Breast epithelium (tissue), 4 donors: ENCODE measurements at regions not wholly inside any gene's neighbourhood (a gene's known extent, or its start where the extent isn't known, plus 50 kb on each side); places are given as distances from the start of the nearest gene placed in this dataset.

ENCODE experiments used
- DNase-seq, 2 donors: peaks; one replicate each; pipeline ENCODE4 v3.0.0-alpha.2; 2019; ENCODE audit warnings: low spot score in 2 of 2
- H3K27ac ChIP-seq, 2 donors: fragments of 200-600 bp; sonication (generic) in 1 of 2; one replicate each; pipeline ENCODE4 v1.5.1; 2016 to 2019; ENCODE audit warnings: mild to moderate bottlenecking in 1 of 2
- H3K27me3 ChIP-seq, 2 donors: fragments of 200-600 bp; sonication (generic) in 1 of 2; one replicate each; pipeline versions ENCODE4 v1.5.1 to v1.6.0; 2017 to 2019; ENCODE audit warnings: control low read depth in 1 of 2, mild to moderate bottlenecking in 1 of 2
- H3K36me3 ChIP-seq: fragments of 200-600 bp; one replicate; pipeline ENCODE4 v1.5.1; 2019
- H3K4me1 ChIP-seq, 2 donors: fragments of 200-600 bp; sonication (generic); one replicate each; pipeline ENCODE4 v1.5.1; 2016 to 2019; ENCODE audit warnings: control low read depth in 1 of 2
- H3K4me3 ChIP-seq, 3 donors: fragments of 200-600 bp; sonication (generic); 1 replicate in 2 of 3; 2 replicates in 1 of 3; pipeline ENCODE4 v1.5.1; 2016 to 2019; ENCODE audit warnings: mild to moderate bottlenecking in 3 of 3, moderate library complexity in 2 of 3
- H3K9me3 ChIP-seq, 2 donors: fragments of 200-600 bp; sonication (generic) in 1 of 2; one replicate each; pipeline ENCODE4 v1.5.1; 2016 to 2019; ENCODE audit warnings: control low read depth in 1 of 2
- CTCF ChIP-seq, 3 donors: fragments of 450-650 bp; IDR thresholded peaks; one replicate each; pipeline ENCODE4 v1.5.1; 2016 to 2017; ENCODE audit warnings: antibody characterized with exemption in 3 of 3, mild to moderate bottlenecking in 3 of 3, moderate library complexity in 3 of 3
- POLR2A ChIP-seq: fragments of 450-650 bp; IDR thresholded peaks from one replicate; pipeline ENCODE4 v1.6.1; 2016; ENCODE audit warnings: antibody characterized with exemption, mild to moderate bottlenecking, moderate library complexity
- POLR2AphosphoS5 ChIP-seq, 3 donors: sonication (generic); formaldehyde crosslinking; IDR thresholded peaks; one replicate each; pipeline ENCODE4 v1.6.1; 2017; ENCODE audit warnings: antibody characterized with exemption in 3 of 3
- intact Hi-C: fragments of 100-400 bp; cut with DNase I; formaldehyde crosslinking; loops from one replicate; pipeline ENCODE4 v1.15.1; 2023; ENCODE audit warnings: low total_unique reads

- Histone ChIP-seq H3K27ac (no peak overlapping the region), H3K9me3 (no peaks in the 10 kb centered on the region), H3K36me3 (no peaks in the 10 kb centered on the region), H3K4me1 (no peaks in the 10 kb centered on the region), H3K27me3 (no peaks in the 10 kb centered on the region), H3K4me3 (no peak overlapping the region)
- DNase-seq = no peak
- TF ChIP-seq POLR2AphosphoS5 (IDR thresholded peaks at IDR 0.05) = no peak
- no peak for TF ChIP-seq CTCF (IDR thresholded peaks at IDR 0.05)
- no peak for TF ChIP-seq POLR2A
- intact Hi-C loops = loop anchor here (5.0 kb wide), 1 partner anchor 292 kb away; no protein-coding TSS in a partner anchor
Observed at GRCh38 chr3:17974206-17974841, 231.9 kb upstream of the TBC1D5 start.

- Histone ChIP-seq H3K4me1 (no peaks in the 10 kb centered on the region), H3K36me3 (no peaks in the 10 kb centered on the region), H3K27me3 (no peaks in the 10 kb centered on the region), H3K27ac (no peak overlapping the region), H3K9me3 (no peaks in the 10 kb centered on the region), H3K4me3 (no peak overlapping the region)
- no peak for DNase-seq
- intact Hi-C loops = loop anchor here (5.0 kb wide), 1 partner anchor 291 kb away; no protein-coding TSS in a partner anchor
- TF ChIP-seq CTCF (IDR thresholded peaks at IDR 0.05) = no peak
- TF ChIP-seq POLR2A = no peak
- no peak for TF ChIP-seq POLR2AphosphoS5 (IDR thresholded peaks at IDR 0.05)
Observed at GRCh38 chr3:17972959-17973906, 230.8 kb upstream of the TBC1D5 start.

GRCh38 chr3:17972476-17972875 is 230.0 kb upstream of the TBC1D5 start:
- Histone ChIP-seq H3K9me3 (no peaks in the 10 kb centered on the region), H3K4me3 (no peak overlapping the region), H3K27ac (no peak overlapping the region), H3K27me3 (no peaks in the 10 kb centered on the region), H3K36me3 (no peaks in the 10 kb centered on the region), H3K4me1 (no peaks in the 10 kb centered on the region)
- no peak for TF ChIP-seq POLR2A
- TF ChIP-seq POLR2AphosphoS5 (IDR thresholded peaks at IDR 0.05) = no peak
- TF ChIP-seq CTCF (IDR thresholded peaks at IDR 0.05) = no peak
- no peak for DNase-seq
- intact Hi-C loops = loop anchor here (5.0 kb wide), 1 partner anchor 290 kb away; no protein-coding TSS in a partner anchor

- no peak overlapping the region for H3K27ac ChIP-seq
- no peak for TF ChIP-seq CTCF (IDR thresholded peaks at IDR 0.05)
- no peak for TF ChIP-seq POLR2A
- TF ChIP-seq POLR2AphosphoS5 (IDR thresholded peaks at IDR 0.05) = no peak
Observed at GRCh38 chr3:17972030-17972429, 229.6 kb upstream of the TBC1D5 start.

More at GRCh38 chr3:17972030-17972429, 229.6 kb upstream of the TBC1D5 start:
- Histone ChIP-seq H3K36me3 (no peaks in the 10 kb centered on the region), H3K9me3 (no peaks in the 10 kb centered on the region), H3K27me3 (no peaks in the 10 kb centered on the region), H3K4me3 (no peak overlapping the region), H3K4me1 (no peaks in the 10 kb centered on the region)
- intact Hi-C loops = loop anchor here (5.0 kb wide), 1 partner anchor 290 kb away; no protein-coding TSS in a partner anchor
- DNase-seq = no peak
